H1 (cell line): ENCODE measurements at regions not wholly inside any gene's neighbourhood (a gene's known extent, or its start where the extent isn't known, plus 50 kb on each side); places are given as distances from the start of the nearest gene placed in this dataset.

Experiments used
- E2F6 ChIP-seq: IDR thresholded peaks from 2 replicates; pipeline ENCODE4 v1.6.1; 2012; ENCODE audit warnings: inconsistent platforms
- PHF8 ChIP-seq: fragments of 200-600 bp; sonication (generic); conservative IDR thresholded peaks from 2 replicates; pipeline ENCODE4 v1.7.1; 2012; ENCODE audit warnings: low read depth, mild to moderate bottlenecking, inconsistent platforms, low read length, moderate library complexity
- SAP30 ChIP-seq: fragments of 300-600 bp; sonication (generic); IDR thresholded peaks from 2 replicates; pipeline ENCODE4 v1.7.1; 2012; ENCODE audit warnings: low read length, moderate library complexity, mild to moderate bottlenecking, inconsistent platforms; ENCODE audit not compliant: insufficient read depth, insufficient replicate concordance
- TCF12 ChIP-seq: IDR thresholded peaks from 2 replicates; pipeline ENCODE4 v1.6.1; 2011; ENCODE audit warnings: low read depth, mild to moderate bottlenecking, low read length
- TF ChIP-seq, protein P1 (sequence below): fragments of 300-600 bp; sonication (generic); IDR thresholded peaks from 2 replicates; pipeline ENCODE4 v1.7.1; 2012; ENCODE audit warnings: low read length, moderate library complexity, mild to moderate bottlenecking, inconsistent platforms; ENCODE audit not compliant: insufficient replicate concordance

DNA sequence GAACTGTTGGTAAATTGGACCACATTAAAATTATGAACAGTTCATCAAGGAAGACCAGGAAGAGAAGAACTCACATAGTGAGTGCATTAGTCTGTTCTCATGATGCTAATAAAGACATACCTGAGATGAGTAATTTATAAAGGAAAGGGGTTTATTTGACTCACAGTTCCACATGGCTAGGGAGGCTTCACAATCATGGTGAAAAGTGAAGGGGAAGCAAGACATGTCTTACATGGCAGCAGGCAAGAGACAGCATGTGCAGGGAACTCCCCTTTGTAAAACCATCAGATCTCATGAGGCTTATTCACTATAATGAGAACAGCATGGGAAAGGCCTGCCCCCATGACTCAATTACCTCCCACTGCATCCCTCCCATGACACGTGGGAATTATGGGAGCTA is 135.9 kb upstream of the MAN2A1 start (continued):
- TF ChIP-seq, protein P1, sequence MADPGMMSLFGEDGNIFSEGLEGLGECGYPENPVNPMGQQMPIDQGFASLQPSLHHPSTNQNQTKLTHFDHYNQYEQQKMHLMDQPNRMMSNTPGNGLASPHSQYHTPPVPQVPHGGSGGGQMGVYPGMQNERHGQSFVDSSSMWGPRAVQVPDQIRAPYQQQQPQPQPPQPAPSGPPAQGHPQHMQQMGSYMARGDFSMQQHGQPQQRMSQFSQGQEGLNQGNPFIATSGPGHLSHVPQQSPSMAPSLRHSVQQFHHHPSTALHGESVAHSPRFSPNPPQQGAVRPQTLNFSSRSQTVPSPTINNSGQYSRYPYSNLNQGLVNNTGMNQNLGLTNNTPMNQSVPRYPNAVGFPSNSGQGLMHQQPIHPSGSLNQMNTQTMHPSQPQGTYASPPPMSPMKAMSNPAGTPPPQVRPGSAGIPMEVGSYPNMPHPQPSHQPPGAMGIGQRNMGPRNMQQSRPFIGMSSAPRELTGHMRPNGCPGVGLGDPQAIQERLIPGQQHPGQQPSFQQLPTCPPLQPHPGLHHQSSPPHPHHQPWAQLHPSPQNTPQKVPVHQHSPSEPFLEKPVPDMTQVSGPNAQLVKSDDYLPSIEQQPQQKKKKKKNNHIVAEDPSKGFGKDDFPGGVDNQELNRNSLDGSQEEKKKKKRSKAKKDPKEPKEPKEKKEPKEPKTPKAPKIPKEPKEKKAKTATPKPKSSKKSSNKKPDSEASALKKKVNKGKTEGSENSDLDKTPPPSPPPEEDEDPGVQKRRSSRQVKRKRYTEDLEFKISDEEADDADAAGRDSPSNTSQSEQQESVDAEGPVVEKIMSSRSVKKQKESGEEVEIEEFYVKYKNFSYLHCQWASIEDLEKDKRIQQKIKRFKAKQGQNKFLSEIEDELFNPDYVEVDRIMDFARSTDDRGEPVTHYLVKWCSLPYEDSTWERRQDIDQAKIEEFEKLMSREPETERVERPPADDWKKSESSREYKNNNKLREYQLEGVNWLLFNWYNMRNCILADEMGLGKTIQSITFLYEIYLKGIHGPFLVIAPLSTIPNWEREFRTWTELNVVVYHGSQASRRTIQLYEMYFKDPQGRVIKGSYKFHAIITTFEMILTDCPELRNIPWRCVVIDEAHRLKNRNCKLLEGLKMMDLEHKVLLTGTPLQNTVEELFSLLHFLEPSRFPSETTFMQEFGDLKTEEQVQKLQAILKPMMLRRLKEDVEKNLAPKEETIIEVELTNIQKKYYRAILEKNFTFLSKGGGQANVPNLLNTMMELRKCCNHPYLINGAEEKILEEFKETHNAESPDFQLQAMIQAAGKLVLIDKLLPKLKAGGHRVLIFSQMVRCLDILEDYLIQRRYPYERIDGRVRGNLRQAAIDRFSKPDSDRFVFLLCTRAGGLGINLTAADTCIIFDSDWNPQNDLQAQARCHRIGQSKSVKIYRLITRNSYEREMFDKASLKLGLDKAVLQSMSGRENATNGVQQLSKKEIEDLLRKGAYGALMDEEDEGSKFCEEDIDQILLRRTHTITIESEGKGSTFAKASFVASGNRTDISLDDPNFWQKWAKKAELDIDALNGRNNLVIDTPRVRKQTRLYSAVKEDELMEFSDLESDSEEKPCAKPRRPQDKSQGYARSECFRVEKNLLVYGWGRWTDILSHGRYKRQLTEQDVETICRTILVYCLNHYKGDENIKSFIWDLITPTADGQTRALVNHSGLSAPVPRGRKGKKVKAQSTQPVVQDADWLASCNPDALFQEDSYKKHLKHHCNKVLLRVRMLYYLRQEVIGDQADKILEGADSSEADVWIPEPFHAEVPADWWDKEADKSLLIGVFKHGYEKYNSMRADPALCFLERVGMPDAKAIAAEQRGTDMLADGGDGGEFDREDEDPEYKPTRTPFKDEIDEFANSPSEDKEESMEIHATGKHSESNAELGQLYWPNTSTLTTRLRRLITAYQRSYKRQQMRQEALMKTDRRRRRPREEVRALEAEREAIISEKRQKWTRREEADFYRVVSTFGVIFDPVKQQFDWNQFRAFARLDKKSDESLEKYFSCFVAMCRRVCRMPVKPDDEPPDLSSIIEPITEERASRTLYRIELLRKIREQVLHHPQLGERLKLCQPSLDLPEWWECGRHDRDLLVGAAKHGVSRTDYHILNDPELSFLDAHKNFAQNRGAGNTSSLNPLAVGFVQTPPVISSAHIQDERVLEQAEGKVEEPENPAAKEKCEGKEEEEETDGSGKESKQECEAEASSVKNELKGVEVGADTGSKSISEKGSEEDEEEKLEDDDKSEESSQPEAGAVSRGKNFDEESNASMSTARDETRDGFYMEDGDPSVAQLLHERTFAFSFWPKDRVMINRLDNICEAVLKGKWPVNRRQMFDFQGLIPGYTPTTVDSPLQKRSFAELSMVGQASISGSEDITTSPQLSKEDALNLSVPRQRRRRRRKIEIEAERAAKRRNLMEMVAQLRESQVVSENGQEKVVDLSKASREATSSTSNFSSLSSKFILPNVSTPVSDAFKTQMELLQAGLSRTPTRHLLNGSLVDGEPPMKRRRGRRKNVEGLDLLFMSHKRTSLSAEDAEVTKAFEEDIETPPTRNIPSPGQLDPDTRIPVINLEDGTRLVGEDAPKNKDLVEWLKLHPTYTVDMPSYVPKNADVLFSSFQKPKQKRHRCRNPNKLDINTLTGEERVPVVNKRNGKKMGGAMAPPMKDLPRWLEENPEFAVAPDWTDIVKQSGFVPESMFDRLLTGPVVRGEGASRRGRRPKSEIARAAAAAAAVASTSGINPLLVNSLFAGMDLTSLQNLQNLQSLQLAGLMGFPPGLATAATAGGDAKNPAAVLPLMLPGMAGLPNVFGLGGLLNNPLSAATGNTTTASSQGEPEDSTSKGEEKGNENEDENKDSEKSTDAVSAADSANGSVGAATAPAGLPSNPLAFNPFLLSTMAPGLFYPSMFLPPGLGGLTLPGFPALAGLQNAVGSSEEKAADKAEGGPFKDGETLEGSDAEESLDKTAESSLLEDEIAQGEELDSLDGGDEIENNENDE = no peak
- no peak for TF ChIP-seq E2F6
- TF ChIP-seq SAP30 = no peak
- no peak for TF ChIP-seq TCF12
- TF ChIP-seq PHF8 = no peak
